ENCODE measurements at regions not wholly inside any gene's neighbourhood (a gene's known extent, or its start where the extent isn't known, plus 50 kb on each side); places are given as distances from the start of the nearest gene placed in this dataset.

DNA sequence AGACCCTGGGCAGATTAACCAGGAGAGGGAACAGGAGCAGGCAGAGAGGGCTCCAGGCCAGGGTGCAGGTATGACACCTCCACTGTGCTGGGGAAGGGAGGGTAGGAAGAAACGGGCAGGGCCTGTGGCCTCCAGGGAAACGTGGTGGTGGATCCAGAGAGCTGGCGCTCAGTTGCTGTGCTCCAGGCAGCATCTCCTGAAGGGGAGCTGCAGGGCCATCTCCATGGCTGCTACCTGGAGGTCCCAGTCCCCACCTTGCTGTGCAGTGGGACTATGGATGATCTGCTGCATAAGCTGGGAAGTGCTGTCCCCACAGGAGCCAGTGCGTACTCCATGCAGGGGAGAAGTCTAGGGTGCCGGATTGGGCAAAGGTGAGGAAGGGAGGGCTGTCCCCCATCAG is 125.9 kb upstream of the RUNX3 start:
- TF ChIP-seq, protein P1, sequence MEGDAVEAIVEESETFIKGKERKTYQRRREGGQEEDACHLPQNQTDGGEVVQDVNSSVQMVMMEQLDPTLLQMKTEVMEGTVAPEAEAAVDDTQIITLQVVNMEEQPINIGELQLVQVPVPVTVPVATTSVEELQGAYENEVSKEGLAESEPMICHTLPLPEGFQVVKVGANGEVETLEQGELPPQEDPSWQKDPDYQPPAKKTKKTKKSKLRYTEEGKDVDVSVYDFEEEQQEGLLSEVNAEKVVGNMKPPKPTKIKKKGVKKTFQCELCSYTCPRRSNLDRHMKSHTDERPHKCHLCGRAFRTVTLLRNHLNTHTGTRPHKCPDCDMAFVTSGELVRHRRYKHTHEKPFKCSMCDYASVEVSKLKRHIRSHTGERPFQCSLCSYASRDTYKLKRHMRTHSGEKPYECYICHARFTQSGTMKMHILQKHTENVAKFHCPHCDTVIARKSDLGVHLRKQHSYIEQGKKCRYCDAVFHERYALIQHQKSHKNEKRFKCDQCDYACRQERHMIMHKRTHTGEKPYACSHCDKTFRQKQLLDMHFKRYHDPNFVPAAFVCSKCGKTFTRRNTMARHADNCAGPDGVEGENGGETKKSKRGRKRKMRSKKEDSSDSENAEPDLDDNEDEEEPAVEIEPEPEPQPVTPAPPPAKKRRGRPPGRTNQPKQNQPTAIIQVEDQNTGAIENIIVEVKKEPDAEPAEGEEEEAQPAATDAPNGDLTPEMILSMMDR (conservative IDR thresholded peaks at IDR 0.05 in 1 of 2, IDR thresholded peaks at IDR 0.05 in 1 of 2; ENCODE audit: low read depth in 1 of 2, low read length in 2 of 2) = no peak
- no peak for TF ChIP-seq EZH2 (IDR thresholded peaks at IDR 0.05; ENCODE audit: low read length, missing control alignments)
